Non-pigmented ciliary epithelial cell (primary cell): ENCODE measurements at regions not wholly inside any gene's neighbourhood (a gene's known extent, or its start where the extent isn't known, plus 50 kb on each side); places are given as distances from the start of the nearest gene placed in this dataset.

Experiments
- DNase-seq: peaks from one replicate; pipeline ENCODE4 v3.0.0-alpha.2; 2010; ENCODE audit warnings: low read depth

- DNase-seq: no peak
Observed at GRCh38 chr7:12074889-12075288, 136.2 kb upstream of the TMEM106B start.

GRCh38 chr7:12080006-12080405, 131.1 kb upstream of the TMEM106B start:
- DNase-seq: no peak

GRCh38 chr7:12085516-12085915, 125.6 kb upstream of the TMEM106B start:
- no peak for DNase-seq

GRCh38 chr7:12089951-12090756, 120.9 kb upstream of the TMEM106B start:
- DNase-seq: no peak

- no peak for DNase-seq
Observed at GRCh38 chr7:12090757-12091221, 120.3 kb upstream of the TMEM106B start.

- no peak for DNase-seq
Observed at GRCh38 chr7:12091231-12091630, 119.9 kb upstream of the TMEM106B start.

GRCh38 chr7:12092499-12093130, 118.5 kb upstream of the TMEM106B start:
- no peak for DNase-seq

GRCh38 chr7:12093365-12093764, 117.7 kb upstream of the TMEM106B start:
- DNase-seq: no peak

- no peak for DNase-seq
Observed at GRCh38 chr7:12094365-12094921, 116.7 kb upstream of the TMEM106B start.

GRCh38 chr7:12102126-12102525, 109.0 kb upstream of the TMEM106B start:
- no peak for DNase-seq

- DNase-seq: no peak
Observed at GRCh38 chr7:12102527-12102926, 108.6 kb upstream of the TMEM106B start.

GRCh38 chr7:12103948-12104347, 107.1 kb upstream of the TMEM106B start:
- DNase-seq: no peak

- no peak for DNase-seq
Observed at GRCh38 chr7:12107381-12107780, 103.7 kb upstream of the TMEM106B start.

GRCh38 chr7:12107841-12108254, 103.2 kb upstream of the TMEM106B start:
- DNase-seq: no peak

GRCh38 chr7:12110425-12110824, 100.7 kb upstream of the TMEM106B start:
- no peak for DNase-seq

- DNase-seq: no peak
Observed at GRCh38 chr7:12111422-12112405, 99.4 kb upstream of the TMEM106B start.

GRCh38 chr7:12117170-12117569, 93.9 kb upstream of the TMEM106B start:
- no peak for DNase-seq

GRCh38 chr7:12119620-12120303, 91.3 kb upstream of the TMEM106B start:
- DNase-seq: no peak

- no peak for DNase-seq
Observed at GRCh38 chr7:12120632-12121031, 90.5 kb upstream of the TMEM106B start.

- no peak for DNase-seq
Observed at GRCh38 chr7:12123172-12123571, 87.9 kb upstream of the TMEM106B start.

- no peak for DNase-seq
Observed at GRCh38 chr7:12124028-12124427, 87.1 kb upstream of the TMEM106B start.
